Pulmonary artery endothelial cell (primary cell): ENCODE measurements at regions not wholly inside any gene's neighbourhood (a gene's known extent, or its start where the extent isn't known, plus 50 kb on each side); places are given as distances from the start of the nearest gene placed in this dataset.

Experiments
- DNase-seq: peaks from one replicate; pipeline ENCODE4 v3.0.0-alpha.2; 2011; ENCODE audit warnings: low read depth, low spot score

GRCh38 chr21:41633627-41634026, 125.7 kb upstream of the TMPRSS2 start:
- DNase-seq, result no peak

- DNase-seq, result no peak
Observed at GRCh38 chr21:41632748-41633475, 125.0 kb upstream of the TMPRSS2 start.

GRCh38 chr21:41631564-41632461, 123.9 kb upstream of the TMPRSS2 start:
- no peak for DNase-seq

GRCh38 chr21:41630917-41631316, 123.0 kb upstream of the TMPRSS2 start:
- no peak for DNase-seq

GRCh38 chr21:41630249-41630648, 122.3 kb upstream of the TMPRSS2 start:
- no peak for DNase-seq

GRCh38 chr21:41628256-41628655, 120.3 kb upstream of the TMPRSS2 start:
- DNase-seq, result no peak

- no peak for DNase-seq
Observed at GRCh38 chr21:41627428-41627827, 119.5 kb upstream of the TMPRSS2 start.

GRCh38 chr21:41626021-41626420, 118.1 kb upstream of the TMPRSS2 start:
- DNase-seq, result no peak

- no peak for DNase-seq
Observed at GRCh38 chr21:41625428-41625827, 117.5 kb upstream of the TMPRSS2 start.

GRCh38 chr21:41624674-41625310, 116.8 kb upstream of the TMPRSS2 start:
- no peak for DNase-seq

- no peak for DNase-seq
Observed at GRCh38 chr21:41623945-41624344, 116.0 kb upstream of the TMPRSS2 start.

GRCh38 chr21:41622831-41623548, 115.0 kb upstream of the TMPRSS2 start:
- DNase-seq, result no peak

- no peak for DNase-seq
Observed at GRCh38 chr21:41622201-41622600, 114.2 kb upstream of the TMPRSS2 start.

- DNase-seq, result no peak
Observed at GRCh38 chr21:41621513-41621912, 113.6 kb upstream of the TMPRSS2 start.

GRCh38 chr21:41620982-41621381, 113.0 kb upstream of the TMPRSS2 start:
- no peak for DNase-seq

GRCh38 chr21:41620541-41620940, 112.6 kb upstream of the TMPRSS2 start:
- no peak for DNase-seq

GRCh38 chr21:41616031-41616591, 108.2 kb upstream of the TMPRSS2 start:
- DNase-seq, result no peak

GRCh38 chr21:41615613-41616012, 107.7 kb upstream of the TMPRSS2 start:
- no peak for DNase-seq

- no peak for DNase-seq
Observed at GRCh38 chr21:41614511-41614910, 106.6 kb upstream of the TMPRSS2 start.

GRCh38 chr21:41613533-41613909, 105.6 kb upstream of the TMPRSS2 start:
- no peak for DNase-seq
